ENCODE measurements at regions not wholly inside any gene's neighbourhood (a gene's known extent, or its start where the extent isn't known, plus 50 kb on each side); places are given as distances from the start of the nearest gene placed in this dataset.

DNA sequence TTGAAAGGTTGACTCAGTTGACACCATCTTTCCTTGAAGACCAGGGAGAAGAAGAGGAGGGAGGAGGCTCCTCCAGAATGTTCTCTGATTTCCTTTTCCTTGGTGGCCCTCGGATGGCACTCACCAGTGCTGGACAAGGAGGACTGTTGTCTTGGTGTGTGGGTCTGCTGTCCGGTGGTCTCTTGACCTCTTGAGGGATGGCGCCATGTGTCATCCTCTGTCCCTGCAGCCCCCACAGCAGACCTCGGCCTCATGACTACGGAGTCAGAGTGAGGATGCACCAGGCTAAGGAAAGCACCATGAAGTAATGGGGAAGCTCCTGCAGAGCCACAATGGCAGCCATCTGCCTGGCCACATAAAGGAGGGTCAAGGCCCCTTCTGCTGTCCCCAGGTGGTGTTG is 475.0 kb downstream of the GLRX3 start:
- H3K4me3 Mint-ChIP-seq = no peak overlapping the region
- no peaks in the 10 kb centered on the region for H3K27me3 Mint-ChIP-seq
- H3K9me3 Mint-ChIP-seq = peaks cover 2% of the 10 kb centered on the region
- no peaks in the 10 kb centered on the region for H3K4me1 Mint-ChIP-seq (ENCODE audit: low read depth)
- H3K36me3 Mint-ChIP-seq (ENCODE audit: low read depth) = no peaks in the 10 kb centered on the region
- POLR2A ChIA-PET = no interaction called here
- no peak overlapping the region for H3K27ac Mint-ChIP-seq
- CTCF ChIA-PET = no interaction called here
- DNase-seq = no peak
- intact Hi-C loops (cut with micrococcal nuclease) = no loop called here
- TF ChIP-seq CTCF (IDR thresholded peaks at IDR 0.05) = no peak
- no peak for ATAC-seq

- CTCF ChIA-PET = no interaction called here
Measured at GRCh38 chr10:130615457-130615856, 479.3 kb downstream of the GLRX3 start.

DNA sequence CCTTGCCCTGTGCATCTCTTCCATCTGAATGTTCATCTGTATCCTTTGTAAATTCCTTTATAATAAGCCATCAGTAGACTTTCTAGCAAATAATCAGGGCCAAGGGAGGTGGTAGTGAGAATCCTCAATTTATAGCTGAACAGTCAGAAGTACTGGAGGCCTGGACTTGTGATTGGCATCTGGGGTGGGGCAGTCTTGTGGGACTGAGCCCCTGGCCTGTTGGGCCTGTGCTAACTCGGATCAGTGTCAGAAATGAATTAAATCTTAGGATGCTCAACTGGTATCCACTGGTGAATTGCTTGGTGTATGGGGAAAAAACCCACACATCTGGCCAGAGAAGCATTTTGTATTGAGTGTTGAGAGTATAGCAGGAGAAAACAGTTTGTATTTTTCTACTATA is 481.8 kb downstream of the GLRX3 start:
- ChIA-PET CTCF (no interaction called here), POLR2A (no interaction called here)
- no peak for TF ChIP-seq CTCF (IDR thresholded peaks at IDR 0.05)
- Mint-ChIP-seq H3K4me1 (ENCODE audit: low read depth) (no peaks in the 10 kb centered on the region), H3K4me3 (no peak overlapping the region), H3K27ac (no peak overlapping the region), H3K27me3 (no peaks in the 10 kb centered on the region), H3K9me3 (peaks cover 2% of the 10 kb centered on the region), H3K36me3 (ENCODE audit: low read depth) (no peaks in the 10 kb centered on the region)
- intact Hi-C loops (cut with micrococcal nuclease) = no loop called here
- DNase-seq = no peak
- ATAC-seq = no peak

More at GRCh38 chr10:130615457-130615856, 479.3 kb downstream of the GLRX3 start:
- no peak overlapping the region for H3K27ac Mint-ChIP-seq
- H3K27me3 Mint-ChIP-seq = no peaks in the 10 kb centered on the region
- DNase-seq = no peak
- H3K9me3 Mint-ChIP-seq = peaks cover 2% of the 10 kb centered on the region
- no peak for ATAC-seq
- intact Hi-C loops (cut with micrococcal nuclease) = no loop called here
- POLR2A ChIA-PET = no interaction called here
- H3K36me3 Mint-ChIP-seq (ENCODE audit: low read depth) = no peaks in the 10 kb centered on the region
- H3K4me3 Mint-ChIP-seq = no peak overlapping the region
- no peaks in the 10 kb centered on the region for H3K4me1 Mint-ChIP-seq (ENCODE audit: low read depth)
- no peak for TF ChIP-seq CTCF (IDR thresholded peaks at IDR 0.05)

- no peak overlapping the region for H3K27ac Mint-ChIP-seq
- no peak for DNase-seq
- H3K27me3 Mint-ChIP-seq = no peaks in the 10 kb centered on the region
- no peak overlapping the region for H3K4me3 Mint-ChIP-seq
- CTCF ChIA-PET = no interaction called here
- H3K9me3 Mint-ChIP-seq = peaks cover 2% of the 10 kb centered on the region
- no peaks in the 10 kb centered on the region for H3K4me1 Mint-ChIP-seq (ENCODE audit: low read depth)
- TF ChIP-seq CTCF (IDR thresholded peaks at IDR 0.05) = no peak
- no peaks in the 10 kb centered on the region for H3K36me3 Mint-ChIP-seq (ENCODE audit: low read depth)
- intact Hi-C loops (cut with micrococcal nuclease) = no loop called here
- no peak for ATAC-seq
- POLR2A ChIA-PET = no interaction called here
Measured at GRCh38 chr10:130618647-130619046, 482.5 kb downstream of the GLRX3 start.

DNA sequence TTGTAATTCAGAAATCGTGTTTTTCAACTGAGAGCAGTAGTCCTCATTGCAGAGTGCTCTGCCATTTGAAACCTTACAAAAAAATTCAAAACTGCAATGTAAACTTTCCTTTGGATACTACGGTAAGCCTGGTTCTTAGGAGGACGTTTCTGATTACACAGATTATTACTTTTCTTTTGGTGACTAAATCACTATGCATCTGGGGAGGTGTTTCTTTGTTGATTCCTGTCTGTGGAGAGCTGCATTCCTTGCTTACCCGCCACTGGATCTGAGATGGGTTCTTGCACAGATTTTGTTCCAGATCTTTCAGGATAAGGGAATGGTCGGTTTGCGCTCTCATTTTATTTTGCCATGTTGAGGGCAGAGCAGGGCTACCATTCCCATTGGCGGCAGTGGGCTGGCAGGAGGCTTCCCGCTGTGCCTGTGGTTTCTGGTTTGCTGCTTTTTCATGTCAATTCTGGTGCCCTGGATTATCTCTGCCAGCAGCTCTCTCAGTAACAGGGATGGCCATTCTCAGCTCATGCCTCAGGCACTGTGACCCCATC is 485.1 kb downstream of the GLRX3 start:
- Mint-ChIP-seq H3K9me3 (no peaks in the 10 kb centered on the region), H3K36me3 (ENCODE audit: low read depth) (no peaks in the 10 kb centered on the region), H3K27me3 (no peaks in the 10 kb centered on the region), H3K4me3 (no peak overlapping the region), H3K4me1 (ENCODE audit: low read depth) (no peaks in the 10 kb centered on the region), H3K27ac (no peak overlapping the region)
- TF ChIP-seq CTCF (IDR thresholded peaks at IDR 0.05) = no peak
- ATAC-seq (no peak), DNase-seq (no peak)
- intact Hi-C loops (cut with micrococcal nuclease) = no loop called here
- CTCF ChIA-PET = no interaction called here
- POLR2A ChIA-PET = no interaction called here

Data from activated CD8-positive, alpha-beta T cell treated with anti-CD3 and anti-CD28 coated beads for 36 hours (primary cell).